Lung (tissue), 11 donors: ENCODE measurements at regions not wholly inside any gene's neighbourhood (a gene's known extent, or its start where the extent isn't known, plus 50 kb on each side); places are given as distances from the start of the nearest gene placed in this dataset.

Experiments used
- ATAC-seq: fragments of 200-7000 bp; cut with Tn5 transposase; one replicate; pipeline ENCODE4 v1.9.1; 2020; ENCODE audit warnings: moderate number of reproducible peaks; ENCODE audit not compliant: insufficient read depth, low FRiP score
- DNase-seq, 3 donors: peaks; one replicate each; pipeline ENCODE4 v3.0.0-alpha.2; 2013 to 2017
- H3K27ac ChIP-seq, 2 donors: one replicate each; pipeline ENCODE4 v1.5.1; 2013; ENCODE audit warnings: mild to moderate bottlenecking in 2 of 2, moderate library complexity in 2 of 2, control low read depth in 1 of 2, inconsistent platforms in 1 of 2, low read depth in 1 of 2, low read length in 1 of 2
- H3K27me3 ChIP-seq, 3 donors: one replicate each; pipeline ENCODE4 v1.5.1; 2013; ENCODE audit warnings: low read length in 2 of 3; ENCODE audit not compliant: control insufficient read depth in 3 of 3, insufficient read depth in 3 of 3
- H3K36me3 ChIP-seq, 4 donors: one replicate each; pipeline ENCODE4 v1.5.1; 2013; ENCODE audit warnings: low read length in 4 of 4, mild to moderate bottlenecking in 1 of 4, moderate library complexity in 1 of 4; ENCODE audit not compliant: control insufficient read depth in 4 of 4, insufficient read depth in 4 of 4
- H3K4me1 ChIP-seq, 5 donors: one replicate each; pipeline ENCODE4 v1.5.1; 2013; ENCODE audit warnings: low read length in 5 of 5, mild to moderate bottlenecking in 2 of 5, moderate library complexity in 1 of 5; ENCODE audit not compliant: control insufficient read depth in 5 of 5, insufficient read depth in 5 of 5
- H3K4me3 ChIP-seq: one replicate; pipeline ENCODE4 v1.5.1; 2013; ENCODE audit warnings: mild to moderate bottlenecking, control low read depth, moderate library complexity
- H3K9ac ChIP-seq, 2 donors: one replicate each; pipeline ENCODE4 v1.5.1; 2013; ENCODE audit warnings: low read length in 2 of 2, control low read depth in 1 of 2; ENCODE audit not compliant: insufficient read depth in 1 of 2
- H3K9me3 ChIP-seq, 4 donors: one replicate each; pipeline ENCODE4 v1.5.1; 2013; ENCODE audit warnings: low read length in 3 of 4, mild to moderate bottlenecking in 1 of 4, moderate library complexity in 1 of 4; ENCODE audit not compliant: control insufficient read depth in 4 of 4, insufficient read depth in 3 of 4
- WGBS, 2 donors: extraction: QIAGEN DNeasy Blood & Tissue Kit; methylation state at CpG; one replicate each; pipeline ENCODE4 v1.1.7; 2013; 5-methylcytosine and 5-hydroxymethylcytosine counted together
- TF ChIP-seq, protein P1 (sequence below): IDR thresholded peaks from 2 replicates; pipeline ENCODE4 v1.5.1; 2012; ENCODE audit warnings: mild to moderate bottlenecking; ENCODE audit errors: control extremely low read depth, extremely low read depth
- donor health status: control.
- donor health status: control.
- donor health status: Bipolar disorder and iron deficiency.
- donor health status: healthy.
- donor health status: DM: yes; HTN: yes; CAD: no.

DNA sequence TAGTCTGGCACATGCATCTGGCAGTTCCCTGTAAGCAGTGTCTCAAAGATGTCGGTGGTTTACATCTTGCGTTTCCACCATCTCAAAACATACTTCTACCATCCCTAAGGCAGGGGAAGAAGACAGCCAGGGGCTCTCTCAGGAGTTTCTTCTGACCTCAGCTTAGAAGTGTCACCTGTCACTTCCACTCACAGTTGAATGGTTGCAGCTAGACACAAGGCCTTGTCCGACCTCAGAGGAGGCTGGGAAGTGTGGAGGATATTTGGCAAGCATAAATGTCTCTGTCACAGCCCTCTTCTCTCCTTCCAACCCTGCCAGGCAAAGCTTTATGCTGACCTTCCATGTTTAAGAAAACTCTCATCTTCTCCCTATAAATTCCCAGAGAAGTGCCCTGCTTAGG, 193.3 kb downstream of the HERPUD2 start:
- Histone ChIP-seq H3K9me3 (peaks cover 0 to 2% (median 0%) of the 10 kb centered on the region in 4 donors), H3K4me1 (no peaks in the 10 kb centered on the region), H3K27ac (no peak overlapping the region), H3K36me3 (no peaks in the 10 kb centered on the region), H3K27me3 (no peaks in the 10 kb centered on the region), H3K9ac (no peak overlapping the region), H3K4me3 (no peak overlapping the region)
- ATAC-seq = no peak
- no peak for DNase-seq
- 78 to 88% methylated on average over 3 of the region's 3 CpGs for WGBS, 2 donors
- TF ChIP-seq, protein P1, sequence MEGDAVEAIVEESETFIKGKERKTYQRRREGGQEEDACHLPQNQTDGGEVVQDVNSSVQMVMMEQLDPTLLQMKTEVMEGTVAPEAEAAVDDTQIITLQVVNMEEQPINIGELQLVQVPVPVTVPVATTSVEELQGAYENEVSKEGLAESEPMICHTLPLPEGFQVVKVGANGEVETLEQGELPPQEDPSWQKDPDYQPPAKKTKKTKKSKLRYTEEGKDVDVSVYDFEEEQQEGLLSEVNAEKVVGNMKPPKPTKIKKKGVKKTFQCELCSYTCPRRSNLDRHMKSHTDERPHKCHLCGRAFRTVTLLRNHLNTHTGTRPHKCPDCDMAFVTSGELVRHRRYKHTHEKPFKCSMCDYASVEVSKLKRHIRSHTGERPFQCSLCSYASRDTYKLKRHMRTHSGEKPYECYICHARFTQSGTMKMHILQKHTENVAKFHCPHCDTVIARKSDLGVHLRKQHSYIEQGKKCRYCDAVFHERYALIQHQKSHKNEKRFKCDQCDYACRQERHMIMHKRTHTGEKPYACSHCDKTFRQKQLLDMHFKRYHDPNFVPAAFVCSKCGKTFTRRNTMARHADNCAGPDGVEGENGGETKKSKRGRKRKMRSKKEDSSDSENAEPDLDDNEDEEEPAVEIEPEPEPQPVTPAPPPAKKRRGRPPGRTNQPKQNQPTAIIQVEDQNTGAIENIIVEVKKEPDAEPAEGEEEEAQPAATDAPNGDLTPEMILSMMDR = no peak

DNA sequence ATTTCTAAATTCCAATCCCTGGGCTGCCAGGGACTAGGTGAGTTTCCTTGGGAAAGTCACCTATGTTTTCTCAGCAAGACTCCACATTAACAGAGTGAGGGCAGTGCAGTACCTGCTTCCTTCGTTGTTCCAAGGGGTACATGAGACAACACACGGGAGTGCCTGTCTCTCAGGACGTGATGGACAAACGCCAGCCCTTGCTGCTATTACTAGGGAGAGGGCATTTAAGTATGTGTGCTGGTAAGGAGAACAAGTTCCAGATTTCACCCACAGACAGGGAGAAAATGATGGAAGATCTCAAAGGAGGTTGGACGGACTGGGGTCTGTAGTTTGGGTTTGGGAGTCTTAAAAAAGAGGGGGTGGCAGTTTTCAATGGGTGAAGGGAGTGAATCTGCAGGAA, 195.7 kb downstream of the HERPUD2 start:
- Histone ChIP-seq H3K27me3 (no peaks in the 10 kb centered on the region), H3K27ac (no peak overlapping the region), H3K4me3 (no peak overlapping the region), H3K36me3 (no peaks in the 10 kb centered on the region), H3K9me3 (peaks cover 0 to 2% (median 0%) of the 10 kb centered on the region in 4 donors), H3K4me1 (no peaks in the 10 kb centered on the region), H3K9ac (no peak overlapping the region)
- 75 to 77% methylated on average over 5 of the region's 5 CpGs for WGBS, 2 donors
- TF ChIP-seq, protein P1 = no peak
- DNase-seq (no peak), ATAC-seq (no peak)

DNA sequence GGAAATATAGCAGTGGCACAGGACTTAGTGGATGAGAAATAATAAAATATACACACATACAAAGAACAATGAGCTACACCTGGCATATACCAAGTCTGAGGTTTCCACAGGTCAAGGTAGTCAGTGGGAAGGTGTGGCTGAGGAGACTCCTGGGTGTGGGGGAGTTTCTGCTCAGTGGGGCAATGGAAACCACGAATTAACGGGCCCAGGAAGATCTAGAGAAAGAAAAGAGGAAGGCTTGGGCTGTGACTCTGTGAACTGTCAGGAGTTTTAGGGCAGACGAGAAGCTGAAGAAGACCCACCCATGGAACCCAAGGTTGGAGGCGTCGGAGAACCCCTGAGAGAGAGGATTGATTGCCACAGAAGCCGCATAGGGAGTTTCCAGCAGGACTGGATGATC, 196.5 kb downstream of the HERPUD2 start:
- no peak overlapping the region for H3K9ac ChIP-seq

More for the DNA sequence above, 196.5 kb downstream of the HERPUD2 start:
- Histone ChIP-seq H3K27me3 (no peaks in the 10 kb centered on the region), H3K4me1 (no peaks in the 10 kb centered on the region), H3K27ac (no peak overlapping the region), H3K4me3 (no peak overlapping the region), H3K36me3 (no peaks in the 10 kb centered on the region), H3K9me3 (peaks cover 0 to 2% (median 0%) of the 10 kb centered on the region in 4 donors)
- 64 to 76% methylated on average over 6 of the region's 6 CpGs for WGBS, 2 donors
- no peak for ATAC-seq
- TF ChIP-seq, protein P1 = no peak
- DNase-seq = no peak
